ENCODE measurements at regions not wholly inside any gene's neighbourhood (a gene's known extent, or its start where the extent isn't known, plus 50 kb on each side); places are given as distances from the start of the nearest gene placed in this dataset.
"Not testable (repeated sequence)": the region's sequence is repeated elsewhere in the genome, so short reads cannot be mapped to it uniquely, and the experiment has no call there.

DNA sequence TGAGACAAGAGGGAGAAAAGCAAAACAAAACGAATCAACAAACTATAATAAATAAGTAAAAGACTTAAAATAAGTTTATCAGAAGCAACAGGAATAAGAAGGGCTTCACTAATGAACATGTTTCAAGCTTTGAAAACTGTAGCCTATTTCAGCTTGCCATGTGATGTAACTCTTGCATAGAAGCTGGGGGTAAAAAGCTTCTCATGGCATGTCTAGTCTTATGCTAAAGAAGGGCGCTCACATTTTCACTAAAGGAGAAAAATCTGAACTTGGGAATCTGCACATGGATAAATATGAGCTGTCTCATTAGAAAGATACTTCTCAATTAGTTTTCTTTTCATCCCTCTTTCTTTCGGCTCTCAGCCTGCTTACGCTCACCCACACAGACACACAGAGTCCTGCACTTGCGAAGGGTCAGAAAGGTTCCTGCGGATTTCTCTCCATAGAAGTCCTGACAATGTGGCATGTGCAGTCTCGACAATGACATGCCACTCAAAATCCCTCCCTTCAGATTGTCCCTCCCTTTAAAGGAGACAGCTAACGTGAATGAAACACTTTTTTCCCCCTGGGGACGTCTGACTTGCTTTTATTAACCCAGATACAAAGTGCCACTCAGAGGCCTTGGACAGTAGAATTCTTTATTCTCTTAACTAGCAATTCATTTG lies 568.9 kb upstream of the NR2F2 start:
- no peaks in the 10 kb centered on the region for H3K36me3 ChIP-seq (ENCODE audit: insufficient read depth, insufficient read length, low read length)
- DNase-seq (ENCODE audit: low read depth, low spot score): no peak
- H3K4me1 ChIP-seq (ENCODE audit: insufficient read depth, insufficient read length): peaks cover 2% of the 10 kb centered on the region
- H3K9me3 ChIP-seq (ENCODE audit: insufficient read depth, low read length): no peaks in the 10 kb centered on the region
- no peaks in the 10 kb centered on the region for H3K27me3 ChIP-seq (ENCODE audit: insufficient read depth, insufficient read length)
- TF ChIP-seq YY1 (IDR thresholded peaks at IDR 0.05; ENCODE audit: insufficient read depth, insufficient read length) (no peak), SUZ12 (IDR thresholded peaks at IDR 0.05; ENCODE audit: extremely low read depth, insufficient read depth, insufficient read length) (no peak), ZNF274 (IDR thresholded peaks at IDR 0.05; ENCODE audit: low read depth, low read length) (no peak)
- no peak overlapping the region for H3K4me3 ChIP-seq (ENCODE audit: insufficient read length, low read depth)
- H3K9ac ChIP-seq (ENCODE audit: insufficient read length, low read depth): no peak overlapping the region

- peaks cover 2% of the 10 kb centered on the region for H3K4me1 ChIP-seq (ENCODE audit: insufficient read depth, insufficient read length)
- no peak for TF ChIP-seq ZNF274 (IDR thresholded peaks at IDR 0.05; ENCODE audit: low read depth, low read length)
- no peak for TF ChIP-seq SUZ12 (IDR thresholded peaks at IDR 0.05; ENCODE audit: extremely low read depth, insufficient read depth, insufficient read length)
- H3K4me3 ChIP-seq (ENCODE audit: insufficient read length, low read depth): no peak overlapping the region
- H3K36me3 ChIP-seq (ENCODE audit: insufficient read depth, insufficient read length, low read length): no peaks in the 10 kb centered on the region
- no peaks in the 10 kb centered on the region for H3K27me3 ChIP-seq (ENCODE audit: insufficient read depth, insufficient read length)
- no peak for DNase-seq (ENCODE audit: low read depth, low spot score)
- no peaks in the 10 kb centered on the region for H3K9me3 ChIP-seq (ENCODE audit: insufficient read depth, low read length)
- no peak overlapping the region for H3K9ac ChIP-seq (ENCODE audit: insufficient read length, low read depth)
These were observed 567.1 kb upstream of the NR2F2 start for GRCh38 chr15:95763426-95763825.

DNA sequence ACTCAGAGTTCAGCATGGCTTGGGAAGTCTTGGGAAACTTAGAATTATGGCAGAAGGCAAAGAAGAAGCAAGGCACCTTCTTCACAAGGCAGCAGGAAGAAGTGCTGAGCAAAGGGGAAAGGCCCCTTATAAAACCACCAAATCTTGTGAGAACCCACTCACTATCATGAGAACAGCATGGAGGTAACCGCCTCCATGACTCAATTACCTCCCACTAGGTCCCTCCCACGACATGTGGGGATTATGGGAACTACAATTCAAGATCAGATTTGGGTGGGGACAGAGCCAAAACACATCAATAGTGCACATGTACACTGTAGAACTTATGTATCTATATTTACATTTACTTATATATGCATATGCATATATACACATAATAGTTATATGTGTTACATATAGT lies 565.3 kb upstream of the NR2F2 start:
- Histone ChIP-seq H3K4me3 (ENCODE audit: insufficient read length, low read depth) (no peak overlapping the region), H3K9ac (ENCODE audit: insufficient read length, low read depth) (no peak overlapping the region), H3K4me1 (ENCODE audit: insufficient read depth, insufficient read length) (peaks cover 2% of the 10 kb centered on the region), H3K36me3 (ENCODE audit: insufficient read depth, insufficient read length, low read length) (no peaks in the 10 kb centered on the region), H3K9me3 (ENCODE audit: insufficient read depth, low read length) (no peaks in the 10 kb centered on the region), H3K27me3 (ENCODE audit: insufficient read depth, insufficient read length) (no peaks in the 10 kb centered on the region)
- no peak for TF ChIP-seq ZNF274 (IDR thresholded peaks at IDR 0.05; ENCODE audit: low read depth, low read length)
- no peak for TF ChIP-seq YY1 (IDR thresholded peaks at IDR 0.05; ENCODE audit: insufficient read depth, insufficient read length)
- TF ChIP-seq SUZ12 (IDR thresholded peaks at IDR 0.05; ENCODE audit: extremely low read depth, insufficient read depth, insufficient read length): no peak
- DNase-seq (ENCODE audit: low read depth, low spot score): no peak

DNA sequence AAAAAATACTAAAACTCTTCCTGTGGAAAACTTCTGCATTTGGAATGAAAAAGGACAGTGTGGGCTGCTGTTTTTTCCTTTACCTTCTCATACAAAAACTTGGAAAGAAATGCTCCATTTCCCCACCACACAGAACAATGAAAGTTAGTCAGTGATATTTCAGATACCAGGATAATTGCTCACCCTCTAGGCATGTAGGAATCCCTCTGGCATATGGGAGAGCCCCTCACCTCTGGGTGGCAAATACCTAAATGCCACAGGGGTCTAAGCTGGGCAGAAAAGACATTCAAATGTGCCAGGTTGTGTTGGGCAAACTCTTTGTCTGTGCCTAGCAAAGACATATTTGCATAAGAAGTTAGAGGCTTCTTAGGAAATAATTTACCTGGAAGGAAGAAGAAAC lies 560.3 kb upstream of the NR2F2 start:
- Histone ChIP-seq H3K9ac (ENCODE audit: insufficient read length, low read depth) (no peak overlapping the region), H3K4me3 (ENCODE audit: insufficient read length, low read depth) (no peak overlapping the region), H3K27me3 (ENCODE audit: insufficient read depth, insufficient read length) (no peaks in the 10 kb centered on the region), H3K36me3 (ENCODE audit: insufficient read depth, insufficient read length, low read length) (no peaks in the 10 kb centered on the region), H3K9me3 (ENCODE audit: insufficient read depth, low read length) (no peaks in the 10 kb centered on the region), H3K4me1 (ENCODE audit: insufficient read depth, insufficient read length) (no peaks in the 10 kb centered on the region)
- DNase-seq (ENCODE audit: low read depth, low spot score): no peak
- TF ChIP-seq SUZ12 (IDR thresholded peaks at IDR 0.05; ENCODE audit: extremely low read depth, insufficient read depth, insufficient read length) (no peak), YY1 (IDR thresholded peaks at IDR 0.05; ENCODE audit: insufficient read depth, insufficient read length) (no peak)

DNA sequence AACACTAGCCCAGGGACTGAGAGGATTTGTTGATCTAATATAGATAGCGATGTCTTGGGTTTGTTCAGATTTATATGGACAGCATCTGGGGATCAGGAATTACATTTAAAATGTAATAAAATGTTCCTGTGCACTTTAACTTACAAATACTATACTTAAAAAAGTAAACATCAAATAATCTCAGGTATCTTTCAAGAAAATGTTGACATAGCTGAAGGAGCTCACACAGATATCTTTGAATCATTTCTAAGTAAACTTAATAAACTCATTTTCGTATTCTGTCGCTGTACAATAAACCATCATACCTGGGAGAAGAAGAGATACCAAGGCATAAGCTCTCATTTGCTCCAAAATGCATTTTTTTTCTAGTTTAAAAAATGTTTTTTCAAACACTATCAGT lies 557.5 kb upstream of the NR2F2 start:
- no peaks in the 10 kb centered on the region for H3K4me1 ChIP-seq (ENCODE audit: insufficient read depth, insufficient read length)
- H3K4me3 ChIP-seq (ENCODE audit: insufficient read length, low read depth): no peak overlapping the region
- no peaks in the 10 kb centered on the region for H3K9me3 ChIP-seq (ENCODE audit: insufficient read depth, low read length)
- H3K36me3 ChIP-seq (ENCODE audit: insufficient read depth, insufficient read length, low read length): no peaks in the 10 kb centered on the region
- DNase-seq (ENCODE audit: low read depth, low spot score): no peak
- H3K9ac ChIP-seq (ENCODE audit: insufficient read length, low read depth): no peak overlapping the region
- no peaks in the 10 kb centered on the region for H3K27me3 ChIP-seq (ENCODE audit: insufficient read depth, insufficient read length)
- no peak for TF ChIP-seq YY1 (IDR thresholded peaks at IDR 0.05; ENCODE audit: insufficient read depth, insufficient read length)
- TF ChIP-seq SUZ12 (IDR thresholded peaks at IDR 0.05; ENCODE audit: extremely low read depth, insufficient read depth, insufficient read length): no peak
- no peak for TF ChIP-seq ZNF274 (IDR thresholded peaks at IDR 0.05; ENCODE audit: low read depth, low read length)

DNA sequence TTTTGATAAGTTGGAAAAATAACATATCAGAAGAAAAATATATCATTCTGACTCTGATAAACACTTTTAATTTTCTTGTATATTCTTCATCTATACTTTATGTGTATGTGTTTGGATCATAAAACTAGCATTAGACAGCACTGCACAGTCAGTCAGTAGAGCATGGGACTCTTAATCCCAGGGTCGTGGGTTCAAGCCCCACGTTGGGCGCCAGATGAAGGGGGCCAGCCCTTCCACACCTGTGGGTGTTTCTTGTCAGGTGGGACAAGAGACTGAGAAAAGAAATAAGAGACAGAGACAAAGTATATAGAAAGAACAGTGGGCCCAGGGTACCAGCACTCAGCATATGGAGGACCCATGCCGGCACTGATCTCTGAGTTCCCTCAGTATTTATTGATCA lies 546.0 kb upstream of the NR2F2 start:
- no peak for TF ChIP-seq SUZ12 (IDR thresholded peaks at IDR 0.05; ENCODE audit: extremely low read depth, insufficient read depth, insufficient read length)
- Histone ChIP-seq H3K27me3 (ENCODE audit: insufficient read depth, insufficient read length) (no peaks in the 10 kb centered on the region), H3K9ac (ENCODE audit: insufficient read length, low read depth) (no peak overlapping the region), H3K9me3 (ENCODE audit: insufficient read depth, low read length) (peaks cover 45% of the 10 kb centered on the region), H3K4me3 (ENCODE audit: insufficient read length, low read depth) (no peak overlapping the region), H3K4me1 (ENCODE audit: insufficient read depth, insufficient read length) (no peaks in the 10 kb centered on the region), H3K36me3 (ENCODE audit: insufficient read depth, insufficient read length, low read length) (no peaks in the 10 kb centered on the region)
- DNase-seq (ENCODE audit: low read depth, low spot score): no peak

GRCh38 chr15:95785276-95785675 lies 545.2 kb upstream of the NR2F2 start:
- H3K9ac ChIP-seq (ENCODE audit: insufficient read length, low read depth); H3K36me3 ChIP-seq (ENCODE audit: insufficient read depth, insufficient read length, low read length); DNase-seq (ENCODE audit: low read depth, low spot score); H3K27me3 ChIP-seq (ENCODE audit: insufficient read depth, insufficient read length); H3K4me1 ChIP-seq (ENCODE audit: insufficient read depth, insufficient read length); H3K4me3 ChIP-seq (ENCODE audit: insufficient read length, low read depth): not testable (repeated sequence)
- H3K9me3 ChIP-seq (ENCODE audit: insufficient read depth, low read length): peaks cover 45% of the 10 kb centered on the region

- H3K9ac ChIP-seq (ENCODE audit: insufficient read length, low read depth): no peak overlapping the region
- no peak overlapping the region for H3K4me3 ChIP-seq (ENCODE audit: insufficient read length, low read depth)
- no peaks in the 10 kb centered on the region for H3K4me1 ChIP-seq (ENCODE audit: insufficient read depth, insufficient read length)
- H3K27me3 ChIP-seq (ENCODE audit: insufficient read depth, insufficient read length): no peaks in the 10 kb centered on the region
- no peaks in the 10 kb centered on the region for H3K36me3 ChIP-seq (ENCODE audit: insufficient read depth, insufficient read length, low read length)
- H3K9me3 ChIP-seq (ENCODE audit: insufficient read depth, low read length): no peaks in the 10 kb centered on the region
- DNase-seq (ENCODE audit: low read depth, low spot score): no peak
- TF ChIP-seq SUZ12 (IDR thresholded peaks at IDR 0.05; ENCODE audit: extremely low read depth, insufficient read depth, insufficient read length) (no peak), ZNF274 (IDR thresholded peaks at IDR 0.05; ENCODE audit: low read depth, low read length) (no peak), YY1 (IDR thresholded peaks at IDR 0.05; ENCODE audit: insufficient read depth, insufficient read length) (no peak)
These were observed 537.3 kb upstream of the NR2F2 start for GRCh38 chr15:95793231-95793630.
